ENCODE measurements at regions not wholly inside any gene's neighbourhood (a gene's known extent, or its start where the extent isn't known, plus 50 kb on each side); places are given as distances from the start of the nearest gene placed in this dataset.

GRCh38 chr2:149926149-149926548, 338.6 kb upstream of the MMADHC start:
- no peak for DNase-seq
- Histone ChIP-seq H3K23ac (ENCODE audit: insufficient read length, low read depth, low read length) (no peak overlapping the region), H4K8ac (replicated peaks; ENCODE audit: insufficient read length, low read depth, low read length) (no peak overlapping the region), H3K23me2 (ENCODE audit: insufficient read length, low read depth, low read length, poor library complexity, severe bottlenecking) (no peaks in the 10 kb centered on the region), H2BK15ac (ENCODE audit: low read depth, low read length) (no peak overlapping the region), H3K4me2 (ENCODE audit: insufficient read depth, insufficient read length, low read length) (no peak overlapping the region), H3K4ac (ENCODE audit: low read depth, low read length) (no peak overlapping the region), H3K18ac (ENCODE audit: insufficient read length, low read depth, low read length) (no peak overlapping the region), H3K9me3 (ENCODE audit: control insufficient read depth, low read depth, low read length) (no peaks in the 10 kb centered on the region), H3K56ac (ENCODE audit: insufficient read length, low read depth, low read length) (no peak overlapping the region), H3K14ac (ENCODE audit: insufficient read depth, low read length) (no peak overlapping the region), H4K20me1 (ENCODE audit: control insufficient read depth, insufficient read depth, insufficient read length) (no peaks in the 10 kb centered on the region), H2AK5ac (ENCODE audit: insufficient read length, low read length) (no peak overlapping the region), H4K5ac (ENCODE audit: insufficient read length, low read depth, low read length) (no peak overlapping the region), H3K79me1 (ENCODE audit: insufficient read depth, low read depth, low read length, poor library complexity, severe bottlenecking) (no peaks in the 10 kb centered on the region), H3K27ac (ENCODE audit: insufficient read length, low read depth, low read length) (no peak overlapping the region), H3K27me3 (ENCODE audit: insufficient read depth, low read length) (no peaks in the 10 kb centered on the region), H3K4me1 (ENCODE audit: insufficient read depth, low read length) (no peaks in the 10 kb centered on the region), H3T11ph (ENCODE audit: low read length) (no peak overlapping the region), H2BK5ac (ENCODE audit: insufficient read length, low read length) (no peak overlapping the region), H3K9ac (ENCODE audit: extremely low read depth, insufficient read length, low read length) (no peak overlapping the region), H2BK20ac (ENCODE audit: low read depth, low read length, poor library complexity, severe bottlenecking) (no peak overlapping the region), H4K91ac (ENCODE audit: insufficient read length, low read depth, low read length) (no peak overlapping the region), H2AFZ (ENCODE audit: low read length) (no peak overlapping the region), H2BK12ac (ENCODE audit: insufficient read length, low read depth, low read length) (no peak overlapping the region), H2BK120ac (ENCODE audit: low read depth, low read length, poor library complexity, severe bottlenecking) (no peak overlapping the region), H3K79me2 (ENCODE audit: insufficient read depth, low read length) (no peaks in the 10 kb centered on the region)
- Mint-ChIP-seq H3K4me1 (peaks cover 2 to 7% of the 10 kb centered on the region in 2 experiments; a peak in 2 of 4 replicates), H3K36me3 (ENCODE audit: insufficient read depth in 1 of 3, low read depth in 3 of 3) (no peaks in the 10 kb centered on the region), H3K27me3 (ENCODE audit: low read depth) (no peaks in the 10 kb centered on the region), H3K4me3 (no peak overlapping the region), H3K27ac (no peak overlapping the region), H3K9me3 (no peaks in the 10 kb centered on the region)
- WGBS (ENCODE audit: extremely low coverage, insufficient read length, low lambda C conversion rate), result no CpG with 5 or more reads among the region's 2 CpGs
- TF ChIP-seq CTCF (conservative IDR thresholded peaks at IDR 0.05), result no peak
